Keratinocyte (primary cell): ENCODE measurements at regions not wholly inside any gene's neighbourhood (a gene's known extent, or its start where the extent isn't known, plus 50 kb on each side); places are given as distances from the start of the nearest gene placed in this dataset.

Source experiments
- CTCF ChIP-seq, 3 experiments: IDR thresholded peaks in 1 of 3; conservative IDR thresholded peaks in 1 of 3; optimal IDR thresholded peaks in 1 of 3; 2 replicates in 2 of 3; 3 replicates in 1 of 3; pipeline versions ENCODE3 to v1.5.1; 2011; ENCODE audit warnings: low read length in 3 of 3, mild to moderate bottlenecking in 3 of 3, moderate library complexity in 2 of 3, control low read depth in 1 of 3, inconsistent platforms in 1 of 3; ENCODE audit not compliant: insufficient read depth in 2 of 3; ENCODE audit errors: extremely low read depth in 1 of 3
- EZH2 ChIP-seq: IDR thresholded peaks from one replicate; pipeline ENCODE4 v1.6.1; 2012; ENCODE audit warnings: inconsistent platforms, mild to moderate bottlenecking, low read length, moderate library complexity

- TF ChIP-seq CTCF (optimal IDR thresholded peaks at IDR 0.05 in 1 of 3, IDR thresholded peaks at IDR 0.05 in 1 of 3, conservative IDR thresholded peaks at IDR 0.05 in 1 of 3; ENCODE audit: extremely low read depth in 1 of 3, insufficient read depth in 2 of 3, low read length in 3 of 3): no peak
- TF ChIP-seq EZH2: no peak
Observed at GRCh38 chr17:14971054-14971453, 294.1 kb downstream of the PMP22 start.
